Adrenal gland (tissue), 5 donors: ENCODE measurements at regions not wholly inside any gene's neighbourhood (a gene's known extent, or its start where the extent isn't known, plus 50 kb on each side); places are given as distances from the start of the nearest gene placed in this dataset.

ENCODE experiments used
- POLR2A ChIP-seq, 2 donors: fragments of 450-650 bp; IDR thresholded peaks; one replicate each; pipeline ENCODE4 v1.6.1; 2017; ENCODE audit warnings: antibody characterized with exemption in 2 of 2, mild to moderate bottlenecking in 2 of 2, moderate library complexity in 1 of 2
- TF ChIP-seq, protein P1 (sequence below), 6 experiments: fragments of 450-650 bp in 4 of 6; fragments of 200-600 bp in 2 of 6; sonication (generic) in 1 of 6; IDR thresholded peaks; 1 replicate in 5 of 6; 2 replicates in 1 of 6; pipeline versions ENCODE4 v1.5.1 to v1.8.0; 2016 to 2021; ENCODE audit warnings: antibody characterized with exemption in 6 of 6, mild to moderate bottlenecking in 2 of 6, moderate library complexity in 1 of 6
- donor health status: DM: no; HTN: no; CAD: no.

DNA sequence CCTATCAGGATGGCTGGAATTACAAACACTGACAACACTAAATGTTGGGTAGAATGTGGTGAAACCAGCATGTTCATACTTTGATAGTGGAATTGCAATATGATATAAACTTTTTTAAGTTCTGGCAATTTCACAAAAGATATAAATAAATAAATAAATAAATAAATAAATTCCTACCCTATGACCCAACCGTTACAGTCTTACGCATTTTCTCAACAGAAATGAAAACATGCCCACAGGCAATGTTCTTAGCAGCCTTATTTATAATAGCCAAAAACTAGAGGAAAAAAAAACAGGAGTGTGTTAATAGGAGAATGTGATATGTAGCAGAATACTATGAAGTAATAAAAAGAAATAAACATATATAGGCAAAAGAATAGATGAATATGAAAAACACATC, 318.9 kb downstream of the IPMK start:
- TF ChIP-seq, protein P1, sequence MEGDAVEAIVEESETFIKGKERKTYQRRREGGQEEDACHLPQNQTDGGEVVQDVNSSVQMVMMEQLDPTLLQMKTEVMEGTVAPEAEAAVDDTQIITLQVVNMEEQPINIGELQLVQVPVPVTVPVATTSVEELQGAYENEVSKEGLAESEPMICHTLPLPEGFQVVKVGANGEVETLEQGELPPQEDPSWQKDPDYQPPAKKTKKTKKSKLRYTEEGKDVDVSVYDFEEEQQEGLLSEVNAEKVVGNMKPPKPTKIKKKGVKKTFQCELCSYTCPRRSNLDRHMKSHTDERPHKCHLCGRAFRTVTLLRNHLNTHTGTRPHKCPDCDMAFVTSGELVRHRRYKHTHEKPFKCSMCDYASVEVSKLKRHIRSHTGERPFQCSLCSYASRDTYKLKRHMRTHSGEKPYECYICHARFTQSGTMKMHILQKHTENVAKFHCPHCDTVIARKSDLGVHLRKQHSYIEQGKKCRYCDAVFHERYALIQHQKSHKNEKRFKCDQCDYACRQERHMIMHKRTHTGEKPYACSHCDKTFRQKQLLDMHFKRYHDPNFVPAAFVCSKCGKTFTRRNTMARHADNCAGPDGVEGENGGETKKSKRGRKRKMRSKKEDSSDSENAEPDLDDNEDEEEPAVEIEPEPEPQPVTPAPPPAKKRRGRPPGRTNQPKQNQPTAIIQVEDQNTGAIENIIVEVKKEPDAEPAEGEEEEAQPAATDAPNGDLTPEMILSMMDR (IDR thresholded peaks at IDR 0.05), result no peak
- no peak for TF ChIP-seq POLR2A (IDR thresholded peaks at IDR 0.05)
